ENCODE measurements at regions not wholly inside any gene's neighbourhood (a gene's known extent, or its start where the extent isn't known, plus 50 kb on each side); places are given as distances from the start of the nearest gene placed in this dataset.

DNA sequence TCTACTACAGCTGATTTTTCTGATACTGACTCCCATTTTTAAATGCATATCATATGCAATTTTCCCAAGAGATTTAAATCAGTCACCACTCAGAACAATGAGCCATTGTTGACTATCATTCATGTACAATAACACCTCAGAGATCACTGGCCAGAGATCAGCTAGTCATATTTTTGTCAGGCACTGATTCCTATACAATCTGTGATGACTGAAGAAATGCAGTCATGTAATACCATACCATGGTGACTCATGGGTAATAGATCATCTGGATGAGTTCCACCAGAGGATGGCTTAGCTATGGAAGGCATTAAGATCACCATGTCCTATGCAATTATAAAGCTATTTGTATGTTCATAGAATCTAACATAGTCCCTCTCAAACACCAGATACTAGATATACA, 285.7 kb upstream of the DCC start:
- TF ChIP-seq POLR2AphosphoS5 (IDR thresholded peaks at IDR 0.05; ENCODE audit: low read depth) (no peak), SPI1 (IDR thresholded peaks at IDR 0.05; ENCODE audit: borderline replicate concordance, low read depth) (no peak), GABPA (IDR thresholded peaks at IDR 0.05; ENCODE audit: low read depth) (no peak)
- TF ChIP-seq, protein P1, sequence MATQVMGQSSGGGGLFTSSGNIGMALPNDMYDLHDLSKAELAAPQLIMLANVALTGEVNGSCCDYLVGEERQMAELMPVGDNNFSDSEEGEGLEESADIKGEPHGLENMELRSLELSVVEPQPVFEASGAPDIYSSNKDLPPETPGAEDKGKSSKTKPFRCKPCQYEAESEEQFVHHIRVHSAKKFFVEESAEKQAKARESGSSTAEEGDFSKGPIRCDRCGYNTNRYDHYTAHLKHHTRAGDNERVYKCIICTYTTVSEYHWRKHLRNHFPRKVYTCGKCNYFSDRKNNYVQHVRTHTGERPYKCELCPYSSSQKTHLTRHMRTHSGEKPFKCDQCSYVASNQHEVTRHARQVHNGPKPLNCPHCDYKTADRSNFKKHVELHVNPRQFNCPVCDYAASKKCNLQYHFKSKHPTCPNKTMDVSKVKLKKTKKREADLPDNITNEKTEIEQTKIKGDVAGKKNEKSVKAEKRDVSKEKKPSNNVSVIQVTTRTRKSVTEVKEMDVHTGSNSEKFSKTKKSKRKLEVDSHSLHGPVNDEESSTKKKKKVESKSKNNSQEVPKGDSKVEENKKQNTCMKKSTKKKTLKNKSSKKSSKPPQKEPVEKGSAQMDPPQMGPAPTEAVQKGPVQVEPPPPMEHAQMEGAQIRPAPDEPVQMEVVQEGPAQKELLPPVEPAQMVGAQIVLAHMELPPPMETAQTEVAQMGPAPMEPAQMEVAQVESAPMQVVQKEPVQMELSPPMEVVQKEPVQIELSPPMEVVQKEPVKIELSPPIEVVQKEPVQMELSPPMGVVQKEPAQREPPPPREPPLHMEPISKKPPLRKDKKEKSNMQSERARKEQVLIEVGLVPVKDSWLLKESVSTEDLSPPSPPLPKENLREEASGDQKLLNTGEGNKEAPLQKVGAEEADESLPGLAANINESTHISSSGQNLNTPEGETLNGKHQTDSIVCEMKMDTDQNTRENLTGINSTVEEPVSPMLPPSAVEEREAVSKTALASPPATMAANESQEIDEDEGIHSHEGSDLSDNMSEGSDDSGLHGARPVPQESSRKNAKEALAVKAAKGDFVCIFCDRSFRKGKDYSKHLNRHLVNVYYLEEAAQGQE (IDR thresholded peaks at IDR 0.05; ENCODE audit: insufficient replicate concordance, low read depth) = no peak
- TF ChIP-seq, protein P2, sequence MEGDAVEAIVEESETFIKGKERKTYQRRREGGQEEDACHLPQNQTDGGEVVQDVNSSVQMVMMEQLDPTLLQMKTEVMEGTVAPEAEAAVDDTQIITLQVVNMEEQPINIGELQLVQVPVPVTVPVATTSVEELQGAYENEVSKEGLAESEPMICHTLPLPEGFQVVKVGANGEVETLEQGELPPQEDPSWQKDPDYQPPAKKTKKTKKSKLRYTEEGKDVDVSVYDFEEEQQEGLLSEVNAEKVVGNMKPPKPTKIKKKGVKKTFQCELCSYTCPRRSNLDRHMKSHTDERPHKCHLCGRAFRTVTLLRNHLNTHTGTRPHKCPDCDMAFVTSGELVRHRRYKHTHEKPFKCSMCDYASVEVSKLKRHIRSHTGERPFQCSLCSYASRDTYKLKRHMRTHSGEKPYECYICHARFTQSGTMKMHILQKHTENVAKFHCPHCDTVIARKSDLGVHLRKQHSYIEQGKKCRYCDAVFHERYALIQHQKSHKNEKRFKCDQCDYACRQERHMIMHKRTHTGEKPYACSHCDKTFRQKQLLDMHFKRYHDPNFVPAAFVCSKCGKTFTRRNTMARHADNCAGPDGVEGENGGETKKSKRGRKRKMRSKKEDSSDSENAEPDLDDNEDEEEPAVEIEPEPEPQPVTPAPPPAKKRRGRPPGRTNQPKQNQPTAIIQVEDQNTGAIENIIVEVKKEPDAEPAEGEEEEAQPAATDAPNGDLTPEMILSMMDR (IDR thresholded peaks at IDR 0.05; ENCODE audit: insufficient read depth, low read length) = no peak
- H3K27ac ChIP-seq (replicated peaks) = no peak overlapping the region

DNA sequence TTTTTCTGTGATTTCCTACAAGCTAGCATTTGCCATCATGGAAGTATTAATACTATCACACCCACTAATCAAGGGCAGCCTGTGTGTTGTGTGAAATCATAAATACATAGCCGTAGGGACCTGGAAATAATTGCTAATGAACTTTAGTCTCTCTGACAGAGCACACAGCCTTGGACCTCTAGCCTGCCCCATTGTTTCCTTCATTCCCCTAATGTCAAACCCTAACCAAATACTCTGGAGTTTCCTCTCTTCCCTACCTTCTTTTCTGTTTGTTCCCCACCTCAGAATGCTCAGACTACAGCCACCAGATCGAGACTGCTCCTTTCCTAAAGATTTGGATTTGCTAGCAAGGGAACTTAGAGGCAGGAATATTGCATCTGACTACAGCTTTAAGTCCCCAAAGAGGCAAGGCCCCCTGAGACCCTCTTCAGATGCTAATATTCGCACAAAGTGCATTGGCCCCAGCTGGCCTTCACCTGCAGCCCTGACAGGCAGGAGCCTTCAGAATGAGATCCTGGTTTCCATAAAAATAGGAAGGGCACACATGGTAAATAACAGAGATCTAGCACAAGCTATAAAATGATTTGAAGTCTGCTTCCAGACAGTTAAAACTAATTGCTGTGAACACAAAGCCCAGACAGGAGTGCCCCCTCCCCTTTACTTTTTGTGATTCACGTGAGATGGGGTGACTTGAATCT, 279.2 kb upstream of the DCC start:
- DNase-seq (ENCODE audit: low read depth in 1 of 2, low spot score in 1 of 2) = no peak
- H3K27me3 ChIP-seq (ENCODE audit: insufficient read depth, poor library complexity, severe bottlenecking) = no peaks in the 10 kb centered on the region
- TF ChIP-seq, protein P2 (IDR thresholded peaks at IDR 0.05; ENCODE audit: insufficient read depth, low read length) = no peak
- TF ChIP-seq, protein P1 (IDR thresholded peaks at IDR 0.05; ENCODE audit: insufficient replicate concordance, low read depth) = no peak
- TF ChIP-seq SPI1 (IDR thresholded peaks at IDR 0.05; ENCODE audit: borderline replicate concordance, low read depth) = no peak
- no peak for TF ChIP-seq GABPA (IDR thresholded peaks at IDR 0.05; ENCODE audit: low read depth)
- no peak overlapping the region for H3K4me3 ChIP-seq (replicated peaks; ENCODE audit: insufficient read depth, low read length)
- H3K27ac ChIP-seq (replicated peaks) = no peak overlapping the region

More for the DNA sequence above, 285.7 kb upstream of the DCC start:
- no peaks in the 10 kb centered on the region for H3K27me3 ChIP-seq (ENCODE audit: insufficient read depth, poor library complexity, severe bottlenecking)
- no peak for DNase-seq (ENCODE audit: low read depth in 1 of 2, low spot score in 1 of 2)
- H3K4me3 ChIP-seq (replicated peaks; ENCODE audit: insufficient read depth, low read length) = no peak overlapping the region

DNA sequence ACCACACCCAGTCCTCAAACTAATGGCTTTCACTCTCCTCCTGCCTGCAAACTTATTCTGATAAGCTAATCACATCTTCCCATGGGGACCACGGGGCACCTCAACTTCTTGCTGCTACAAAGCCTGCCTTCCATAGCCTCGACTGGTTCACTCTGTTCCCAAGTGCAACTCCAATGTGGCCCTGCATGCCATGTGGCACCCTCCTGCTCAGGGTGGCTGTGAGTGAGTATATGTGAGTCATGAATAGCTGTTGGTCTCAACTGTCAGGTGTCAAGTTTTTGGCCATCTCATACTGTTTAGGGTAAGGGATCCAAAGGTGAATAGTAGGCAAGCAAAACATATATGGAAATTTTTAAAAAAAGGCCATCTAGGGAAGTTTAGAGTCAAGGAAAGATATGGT, 276.1 kb upstream of the DCC start:
- Histone ChIP-seq H3K4me3 (replicated peaks; ENCODE audit: insufficient read depth, low read length) (no peak overlapping the region), H3K27me3 (ENCODE audit: insufficient read depth, poor library complexity, severe bottlenecking) (no peaks in the 10 kb centered on the region), H3K27ac (replicated peaks) (no peak overlapping the region)
- TF ChIP-seq SPI1 (IDR thresholded peaks at IDR 0.05; ENCODE audit: borderline replicate concordance, low read depth) (no peak), GABPA (IDR thresholded peaks at IDR 0.05; ENCODE audit: low read depth) (no peak), POLR2AphosphoS5 (IDR thresholded peaks at IDR 0.05; ENCODE audit: low read depth) (no peak)
- TF ChIP-seq, protein P2 (IDR thresholded peaks at IDR 0.05; ENCODE audit: insufficient read depth, low read length) = no peak
- TF ChIP-seq, protein P1 (IDR thresholded peaks at IDR 0.05; ENCODE audit: insufficient replicate concordance, low read depth) = no peak
- DNase-seq (ENCODE audit: low read depth in 1 of 2, low spot score in 1 of 2) = no peak

Data from HL-60 (cell line).